SHP77 treated with DMSO at 0.1 percent for 48 hours (cell line): ENCODE measurements at regions not wholly inside any gene's neighbourhood (a gene's known extent, or its start where the extent isn't known, plus 50 kb on each side); places are given as distances from the start of the nearest gene placed in this dataset.

Experiments used
- DNase-seq: peaks from one replicate; lab custom pipeline; 2025; lab: John Stamatoyannopoulos, UW

DNA sequence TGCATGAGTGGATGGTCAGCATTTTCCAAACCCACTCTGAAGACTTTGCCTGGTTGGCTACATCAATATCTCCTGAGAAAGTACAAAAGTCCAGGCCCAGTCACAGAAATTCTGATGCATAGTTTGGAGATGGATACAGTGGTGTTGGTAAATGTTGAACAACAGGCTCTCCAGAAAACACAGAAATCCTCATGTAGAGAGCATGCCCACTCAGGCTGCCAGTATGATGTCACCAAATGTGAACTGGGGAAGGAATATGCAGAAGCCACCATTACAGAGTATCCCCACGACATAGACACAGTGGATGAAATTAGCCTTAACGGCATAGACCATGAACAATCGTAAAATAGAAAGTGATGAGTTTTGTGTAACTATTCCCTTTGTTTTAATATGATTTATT lies 97.1 kb upstream of the NXT1 start:
- no peak for DNase-seq

DNA sequence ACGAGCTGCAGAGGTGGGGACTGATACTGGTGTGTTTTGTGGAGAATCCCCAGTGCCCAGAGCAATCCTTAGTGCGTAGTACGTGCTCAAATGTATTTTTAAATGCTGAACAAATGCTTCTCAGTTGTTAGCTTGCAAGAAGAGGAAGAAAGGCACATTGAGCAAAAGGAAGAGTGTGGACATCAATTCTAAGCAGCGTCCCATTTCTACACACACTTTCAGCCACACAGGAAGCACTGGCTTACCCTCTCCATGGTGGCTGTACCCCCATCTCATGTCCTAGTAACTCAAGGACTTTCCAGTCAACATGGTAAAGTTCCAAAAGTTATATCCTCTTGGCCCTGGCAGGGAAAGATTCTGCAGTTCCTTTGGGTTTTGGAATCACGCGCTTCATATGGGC lies 98.8 kb upstream of the NXT1 start:
- no peak for DNase-seq

DNA sequence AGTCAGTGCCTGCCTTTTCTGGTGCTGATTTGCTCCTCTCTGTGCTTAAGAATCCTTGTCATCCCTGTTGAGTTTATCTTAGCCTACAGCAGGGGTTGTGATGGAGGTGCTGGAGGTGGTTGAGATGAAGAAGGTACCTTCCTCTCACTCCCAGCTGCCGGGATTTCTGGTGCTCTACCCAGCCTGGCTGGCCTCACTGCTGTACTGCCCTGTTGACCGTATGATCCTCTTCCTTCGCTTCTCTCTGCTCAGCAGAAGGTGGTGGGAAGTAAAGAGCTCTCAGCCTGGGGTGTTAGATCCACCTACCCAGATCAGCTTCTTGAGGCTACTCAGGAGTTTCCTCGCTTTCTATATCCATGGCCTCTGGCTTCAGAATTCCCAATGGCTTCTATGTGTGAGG lies 101.0 kb upstream of the NXT1 start:
- no peak for DNase-seq

DNA sequence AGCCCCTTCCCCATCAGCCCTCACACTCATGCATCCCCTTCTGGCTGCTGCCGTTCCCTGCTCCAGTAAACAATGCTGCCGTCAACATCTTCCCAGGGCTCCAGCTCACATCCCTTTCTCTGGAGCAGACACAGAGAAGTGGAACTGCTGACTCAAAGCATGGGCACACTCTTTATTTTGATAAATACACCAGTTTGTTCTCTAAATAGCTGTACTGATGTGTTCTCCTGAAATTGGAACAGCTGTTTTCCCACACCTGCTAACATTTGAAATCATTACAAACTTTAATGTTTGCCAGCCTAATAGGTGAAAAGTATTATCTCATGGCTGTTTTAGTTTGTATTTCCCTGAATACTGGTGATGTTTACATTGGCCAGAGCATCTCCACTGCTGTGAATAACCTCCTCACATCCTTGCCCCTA lies 102.1 kb upstream of the NXT1 start:
- no peak for DNase-seq

DNA sequence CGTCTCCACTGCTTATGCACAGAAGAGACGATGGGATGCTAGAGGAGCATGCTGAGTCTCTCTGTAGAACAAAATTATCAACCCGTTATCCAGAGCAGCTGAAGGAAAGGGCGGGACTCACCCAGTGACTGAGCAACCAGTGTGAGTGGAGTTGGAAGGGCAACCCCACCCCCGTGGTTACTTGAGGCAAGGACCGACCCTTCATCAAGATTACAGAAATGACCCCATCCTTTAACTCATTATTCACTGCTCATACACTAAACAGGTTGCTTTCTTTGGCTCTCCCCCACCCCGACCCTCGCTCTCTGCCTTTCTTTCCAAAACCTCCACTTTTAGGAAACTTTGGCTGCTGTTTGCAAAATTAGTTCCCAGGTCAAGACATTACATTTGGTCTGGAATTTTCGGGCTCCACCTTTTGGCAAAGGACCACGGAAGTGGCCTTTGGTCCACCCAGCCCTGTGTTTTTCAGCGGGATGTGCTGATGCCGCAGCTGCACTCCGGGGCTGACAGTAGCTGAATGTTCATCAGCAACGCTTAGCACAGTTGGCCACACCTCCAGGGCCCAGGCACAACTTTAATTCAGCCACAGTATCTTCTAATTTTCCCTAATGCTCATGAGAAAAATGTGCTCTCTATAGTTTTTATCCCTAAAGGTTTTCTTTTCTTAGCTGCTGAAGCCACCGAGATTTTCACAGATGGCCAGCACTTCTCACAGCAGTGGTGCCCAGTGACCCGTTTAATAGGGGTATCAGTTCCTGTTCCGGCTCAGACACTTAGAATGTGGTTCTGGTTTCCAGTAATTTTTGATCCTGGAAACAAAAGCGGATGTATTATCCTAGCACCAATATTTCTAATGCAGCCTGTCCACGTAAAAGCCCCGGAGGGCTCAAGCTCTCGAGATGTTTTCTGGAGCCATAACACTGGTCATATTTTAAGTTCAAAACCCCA lies 103.6 kb upstream of the NXT1 start:
- no peak for DNase-seq

DNA sequence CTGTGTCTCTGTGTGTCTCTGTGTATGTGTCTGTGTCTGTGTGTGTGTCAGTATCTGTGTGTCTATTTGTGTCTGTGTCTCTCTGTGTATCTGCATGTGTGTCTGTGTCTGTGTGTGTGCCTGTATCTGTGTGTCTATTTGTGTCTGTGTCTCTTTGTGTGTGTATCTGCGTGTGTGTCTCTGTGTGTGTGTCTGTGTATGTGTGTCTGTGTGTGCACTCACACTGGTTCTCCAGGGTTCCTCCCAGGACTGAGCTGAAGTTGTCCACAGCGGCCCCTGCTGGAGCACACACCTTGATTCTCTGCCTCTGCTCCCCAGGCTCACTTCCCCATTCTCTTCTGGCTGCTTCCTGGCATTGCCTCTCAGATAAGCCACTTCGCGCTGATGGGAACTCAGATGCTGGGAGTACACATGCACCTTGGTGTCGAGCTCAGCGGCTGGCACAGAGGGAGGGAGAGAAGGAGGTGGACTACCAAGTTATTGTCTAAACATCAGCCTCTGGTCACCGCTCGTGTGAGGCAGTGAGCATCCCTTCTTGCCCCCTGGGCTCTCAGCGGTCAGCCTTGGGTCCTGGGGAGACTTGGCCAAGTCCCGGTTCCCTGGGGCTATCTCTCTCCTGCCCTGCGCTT lies 104.9 kb upstream of the NXT1 start:
- DNase-seq = peak; percentile 40

DNA sequence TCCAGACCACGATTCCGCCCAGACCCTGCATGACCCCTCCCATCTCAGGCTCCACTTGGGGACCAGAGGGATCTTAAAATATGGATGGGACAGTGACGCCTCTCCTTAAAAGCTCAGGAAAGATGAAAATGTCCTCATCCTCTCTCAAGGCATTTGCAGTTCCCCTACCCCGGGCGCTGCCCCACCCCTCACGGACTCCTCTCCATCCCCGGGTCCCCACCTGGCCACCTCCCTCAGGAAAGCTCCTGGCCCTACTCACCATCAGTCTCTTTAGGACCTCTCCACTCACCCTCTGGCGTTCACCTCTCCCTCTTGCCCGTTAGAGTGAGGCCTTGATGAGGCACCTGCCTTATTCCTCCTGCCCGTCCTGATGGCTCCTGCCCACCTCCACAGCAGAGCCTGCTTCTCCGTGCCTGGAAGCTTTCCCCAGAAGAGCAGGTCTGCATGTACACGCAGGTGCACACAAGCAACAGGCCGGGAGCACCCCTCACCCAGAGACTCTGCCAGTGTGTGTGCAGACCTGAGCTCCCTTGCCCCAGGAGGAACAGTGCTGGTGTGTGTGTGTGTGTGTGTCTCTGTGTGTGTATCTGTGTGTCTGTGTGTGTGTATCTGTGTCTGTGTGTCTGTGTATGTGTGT lies 105.6 kb upstream of the NXT1 start:
- DNase-seq = no peak

DNA sequence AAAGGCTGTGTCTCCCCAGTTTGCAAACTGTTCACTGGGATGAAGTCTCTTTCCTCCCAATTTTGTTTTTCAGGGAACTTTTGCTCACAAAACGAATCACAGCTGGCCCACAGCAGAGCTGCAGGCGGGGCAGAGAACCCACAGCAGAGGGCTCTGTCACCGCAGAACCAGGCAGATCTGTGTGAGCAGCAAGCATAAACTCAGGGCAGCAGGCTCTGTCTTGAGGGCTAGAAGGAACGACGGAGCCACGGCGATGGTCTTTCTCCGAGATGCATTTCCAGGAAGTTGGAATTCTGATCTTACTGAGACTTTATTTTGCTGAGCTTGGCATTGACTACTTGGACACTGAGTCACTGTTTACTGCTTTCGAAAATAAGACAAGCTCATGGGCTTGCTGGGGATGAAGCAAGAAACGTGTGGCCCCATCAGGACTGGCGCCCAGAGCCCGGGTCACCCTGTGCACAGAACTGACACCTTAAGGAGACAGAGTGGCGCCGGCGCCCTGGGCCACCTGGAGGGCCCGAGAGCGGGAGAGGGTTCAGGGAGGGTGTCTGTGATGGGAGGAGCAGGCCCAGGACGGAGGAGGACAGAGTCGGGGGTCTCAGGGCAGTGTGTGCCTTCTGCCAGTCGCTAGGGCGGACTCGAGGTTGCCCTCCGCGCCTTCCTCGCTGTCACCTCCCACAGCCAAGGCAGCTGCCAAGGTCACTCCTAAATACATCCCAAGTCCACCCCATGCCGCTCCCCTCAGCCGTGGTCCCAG lies 106.3 kb upstream of the NXT1 start:
- DNase-seq = no peak

DNA sequence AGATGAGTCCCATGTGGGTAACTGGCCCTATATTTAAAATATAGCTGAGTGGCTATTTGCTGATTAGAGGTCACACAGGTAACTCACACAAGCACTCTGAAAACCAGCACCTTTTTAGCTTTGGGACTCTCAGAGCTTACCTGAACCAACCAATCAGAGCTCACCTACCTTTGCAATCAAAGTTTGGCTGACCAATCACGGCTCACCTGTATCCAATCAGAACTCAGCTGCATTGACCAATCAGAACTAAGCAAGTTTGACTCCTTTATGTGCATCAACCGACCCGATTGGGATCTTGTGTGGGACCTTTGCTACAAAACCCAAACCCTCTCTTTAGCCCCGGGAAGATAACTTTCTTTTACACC lies 106.8 kb upstream of the NXT1 start:
- no peak for DNase-seq

DNA sequence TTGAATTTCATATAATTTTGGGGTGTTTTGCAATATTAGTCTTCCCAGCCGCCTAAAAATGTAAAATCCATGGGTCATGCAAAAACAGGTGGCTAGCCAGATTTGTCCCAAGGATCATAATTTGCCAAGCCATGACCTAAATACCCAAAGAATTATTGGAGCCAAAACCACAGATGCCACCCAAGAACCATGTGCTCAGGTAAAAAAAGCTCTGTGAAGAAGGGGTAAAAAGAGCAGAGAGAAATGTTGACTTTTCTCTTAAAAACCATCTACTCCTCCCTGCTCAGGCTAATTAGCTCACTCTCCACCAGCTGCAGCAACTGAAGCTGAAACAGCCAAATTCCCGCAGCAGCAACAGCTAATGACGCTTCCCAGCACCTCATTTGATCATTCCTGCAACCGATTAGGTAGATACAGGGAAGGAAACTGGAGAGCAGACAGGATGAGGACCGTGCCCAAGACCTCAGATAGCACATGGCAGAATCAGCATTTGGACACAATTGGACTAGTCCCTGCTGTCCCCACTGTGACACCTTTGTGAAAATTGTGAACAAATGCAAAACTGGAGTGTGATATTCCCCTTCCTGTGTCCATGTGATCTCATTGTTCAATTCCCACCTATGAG lies 107.9 kb upstream of the NXT1 start:
- peak; percentile 72 for DNase-seq

DNA sequence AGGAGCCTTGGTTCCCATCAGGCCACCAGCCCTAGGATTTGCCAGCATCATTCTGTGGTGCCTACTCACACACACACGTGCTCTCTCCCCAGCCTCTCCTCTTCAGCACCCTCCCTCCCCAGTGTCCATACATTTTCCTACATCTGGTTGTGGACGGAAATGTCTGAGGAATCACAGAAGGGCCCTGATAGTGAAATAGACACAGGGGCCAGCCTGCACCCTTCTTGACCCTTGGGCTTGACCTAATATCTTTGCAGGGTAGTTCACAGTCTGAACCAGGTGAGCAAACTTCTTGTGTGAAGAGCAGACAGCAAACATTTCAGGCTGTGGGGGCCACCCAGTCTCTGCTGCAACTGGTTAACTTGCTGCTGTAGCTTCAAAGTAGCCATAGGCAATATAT lies 108.5 kb upstream of the NXT1 start:
- DNase-seq = no peak

DNA sequence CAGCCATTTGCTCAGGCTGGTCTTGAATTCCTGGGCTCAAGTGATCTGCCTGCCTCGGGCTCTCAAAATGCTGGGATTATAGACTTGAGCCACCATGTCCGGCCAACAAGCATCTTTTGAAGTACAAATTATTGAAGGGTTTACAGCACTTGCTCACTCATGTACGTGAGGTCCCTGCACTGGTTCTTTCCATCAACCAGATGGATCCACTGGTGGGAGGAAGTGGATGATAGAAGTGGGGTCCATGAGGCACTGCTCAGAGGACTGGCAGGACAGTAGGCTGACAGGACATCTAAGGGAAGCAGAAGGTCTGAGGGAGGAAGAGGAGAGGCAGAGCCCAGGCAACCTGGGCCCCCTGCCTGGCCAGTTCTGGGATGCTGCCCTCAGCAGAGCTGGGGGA lies 109.2 kb upstream of the NXT1 start:
- no peak for DNase-seq

DNA sequence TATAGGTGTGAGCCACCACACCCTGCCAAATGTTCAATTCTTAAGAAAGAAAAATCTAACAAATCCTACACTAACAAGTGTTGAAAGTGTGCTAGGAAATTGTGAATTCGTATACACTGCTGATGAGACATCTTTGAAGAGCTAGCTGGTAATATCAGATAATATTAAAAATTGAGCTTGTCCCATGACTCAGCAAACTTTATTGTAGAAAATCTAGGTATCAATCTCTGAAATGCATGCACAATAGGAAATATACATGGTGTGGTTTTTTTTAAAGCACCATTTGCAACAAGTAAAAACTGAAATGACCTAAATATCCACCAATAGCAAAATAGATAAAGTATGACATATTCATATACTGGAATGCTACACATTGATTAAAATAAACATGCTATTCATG lies 110.1 kb upstream of the NXT1 start:
- no peak for DNase-seq

DNA sequence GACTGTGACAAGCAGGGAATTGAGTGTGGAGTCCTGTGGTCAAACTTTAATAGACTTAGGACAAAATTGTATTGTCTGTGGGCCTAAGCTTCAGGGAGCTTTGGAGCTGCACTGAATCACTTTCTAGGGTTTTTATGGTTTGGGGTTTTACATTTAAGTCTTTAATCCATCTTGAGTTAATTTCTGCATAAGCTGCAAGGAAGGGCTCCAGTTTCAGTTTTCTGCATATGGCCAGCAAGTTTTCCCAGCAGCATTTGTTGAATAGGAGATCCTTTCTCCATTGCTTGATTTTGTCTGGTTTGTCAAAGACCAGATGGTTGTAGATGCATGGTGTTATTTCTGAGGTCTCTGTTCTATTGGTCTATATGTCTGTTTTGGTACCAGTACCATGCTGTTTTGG lies 113.4 kb upstream of the NXT1 start:
- no peak for DNase-seq

DNA sequence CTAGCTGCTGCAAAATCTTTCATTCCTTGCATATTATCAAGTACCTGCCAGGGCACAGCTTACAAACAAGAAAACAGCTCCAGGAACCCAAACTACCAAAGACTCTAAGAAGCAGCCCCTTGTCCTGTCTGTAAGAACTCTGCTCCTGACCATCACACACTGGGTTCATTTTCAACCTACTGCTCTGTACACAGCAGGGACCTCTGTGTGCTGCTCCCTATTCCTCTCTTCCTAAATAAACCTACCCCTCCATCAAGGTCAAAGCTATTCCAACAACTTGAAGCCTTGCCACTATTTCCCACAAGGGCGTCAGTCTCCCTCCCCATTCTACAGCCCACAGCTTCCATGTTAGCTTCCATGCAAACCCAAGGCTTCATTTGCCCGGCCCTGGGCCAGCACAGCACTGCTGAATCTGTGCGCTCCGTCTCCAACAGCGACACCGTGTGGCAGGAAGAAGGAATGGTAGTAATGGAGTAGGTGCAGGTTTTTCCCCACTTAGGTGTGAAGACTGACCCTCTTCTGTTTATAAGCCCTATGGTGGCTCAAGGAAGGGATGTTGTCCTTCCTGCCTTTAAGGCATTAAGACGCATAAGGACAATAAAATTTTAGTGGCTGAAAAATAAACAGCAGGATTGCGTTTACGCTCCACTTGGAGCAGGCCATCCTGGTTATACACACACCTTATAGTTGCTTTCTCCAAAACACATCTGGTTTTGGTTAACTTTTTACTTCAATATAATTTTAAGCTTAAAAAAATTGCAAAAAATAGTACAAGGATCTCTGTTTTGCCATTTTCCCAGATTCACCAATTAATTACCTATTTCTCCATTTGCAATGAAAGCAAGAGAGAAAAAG lies 115.2 kb upstream of the NXT1 start:
- DNase-seq = peak; percentile 72

DNA sequence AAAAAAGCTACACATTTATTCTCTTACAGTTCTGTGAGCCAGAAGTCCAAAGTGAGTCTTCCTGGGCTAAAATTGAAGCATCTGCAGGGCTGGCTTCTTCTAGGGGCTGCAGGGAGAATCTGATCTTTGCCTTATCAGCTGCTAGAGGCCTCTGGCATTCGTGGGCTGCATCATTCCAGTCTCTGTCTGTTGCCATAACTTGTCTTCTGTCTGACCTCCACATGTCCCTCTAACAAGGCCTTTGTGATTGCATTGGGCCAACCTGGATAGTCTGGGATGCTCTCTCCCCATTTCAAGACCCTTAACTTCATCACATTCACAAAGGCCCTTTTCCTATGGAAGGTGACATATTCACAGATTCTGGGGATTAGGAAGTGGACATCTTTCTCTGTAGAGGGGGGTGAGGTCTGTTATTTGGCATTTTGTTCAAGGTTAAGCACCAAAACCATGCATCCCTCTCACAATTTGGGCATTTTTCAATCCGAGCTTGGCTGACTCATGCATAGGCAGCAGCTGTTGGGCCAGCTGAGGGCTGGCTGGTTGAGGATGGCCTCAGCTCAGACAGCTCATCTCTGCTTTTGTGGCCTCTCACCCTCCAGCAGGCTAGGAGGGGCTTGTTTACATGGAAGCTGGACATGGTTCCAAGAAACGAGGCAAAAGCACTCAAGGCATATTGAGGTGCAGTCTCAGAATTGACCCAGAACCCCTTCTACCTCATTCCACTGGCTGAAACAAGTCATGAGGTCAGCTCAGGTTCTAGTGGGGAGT lies 116.1 kb upstream of the NXT1 start:
- DNase-seq = no peak

DNA sequence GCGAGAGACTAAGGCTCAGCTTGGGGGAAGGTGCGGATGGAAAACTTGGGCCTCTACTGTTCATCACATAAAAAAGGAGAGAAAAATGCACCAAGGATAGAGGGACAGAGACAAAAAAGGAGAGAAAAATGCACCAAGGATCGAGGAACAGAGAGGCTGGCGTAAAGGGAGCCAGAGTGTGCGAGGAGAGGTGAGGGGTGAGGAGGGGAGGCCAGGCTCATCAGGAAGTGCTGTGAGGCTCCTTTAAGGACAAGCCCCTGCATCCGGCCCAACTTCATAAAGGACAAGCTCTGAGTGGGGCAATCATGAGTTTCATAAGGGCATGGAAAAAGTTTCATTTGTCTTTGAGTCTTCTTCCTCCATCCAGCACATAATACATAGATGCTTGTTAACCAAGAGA lies 117.2 kb upstream of the NXT1 start:
- DNase-seq = no peak

DNA sequence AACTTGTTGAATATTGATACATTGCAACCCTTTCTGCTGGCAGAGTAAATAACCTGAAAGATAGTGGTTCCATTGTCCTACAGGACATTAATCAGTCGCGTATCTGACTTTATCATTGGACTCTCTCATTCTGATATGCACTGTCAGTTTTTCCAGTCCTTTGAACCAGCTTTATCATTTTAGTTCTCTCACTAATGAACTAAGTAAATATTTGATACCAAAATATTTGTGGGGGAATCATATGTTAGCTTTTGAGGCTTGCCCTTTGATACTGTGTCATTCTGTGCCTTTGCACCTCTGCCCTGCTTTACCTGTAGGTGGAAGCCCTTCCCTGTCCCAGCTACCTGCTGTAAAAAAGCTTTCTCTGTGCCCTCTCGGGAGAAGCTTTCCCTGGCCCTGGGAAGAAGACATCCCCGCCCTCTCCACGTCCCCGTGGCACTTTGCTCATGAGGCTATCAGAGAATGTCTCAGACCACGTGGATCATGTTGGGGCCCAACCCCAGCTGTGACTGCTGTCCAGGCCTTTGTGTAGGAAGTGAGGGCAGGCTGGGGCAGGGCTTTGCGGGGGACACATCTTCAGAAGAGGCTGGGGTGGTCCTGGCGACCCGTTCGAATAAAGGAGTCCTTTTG lies 117.8 kb upstream of the NXT1 start:
- no peak for DNase-seq

DNA sequence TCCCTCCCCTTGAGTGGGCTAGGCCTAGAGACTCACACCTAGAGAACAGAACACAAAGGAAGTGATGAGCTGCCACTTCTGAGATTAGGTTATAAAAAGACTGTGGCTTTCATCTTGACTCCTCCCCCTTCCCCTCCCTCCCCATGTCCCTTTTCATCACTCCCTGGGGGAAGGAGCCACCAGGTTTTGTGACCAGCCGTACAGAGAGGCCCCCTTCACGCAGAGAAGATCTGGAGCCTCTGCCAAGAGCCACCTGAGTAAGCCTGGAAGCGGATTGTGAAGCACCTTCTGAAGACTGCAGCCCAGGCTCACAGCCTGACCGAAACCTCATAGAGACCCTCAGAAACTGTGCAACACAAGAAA lies 118.4 kb upstream of the NXT1 start:
- DNase-seq = no peak
